ENCODE measurements at regions not wholly inside any gene's neighbourhood (a gene's known extent, or its start where the extent isn't known, plus 50 kb on each side); places are given as distances from the start of the nearest gene placed in this dataset.

GRCh38 chr22:48055827-48056226, 1293.4 kb downstream of the TBC1D22A start:
- TF ChIP-seq CTCF (conservative IDR thresholded peaks at IDR 0.05; ENCODE audit: low read depth, low read length) (no peak), POLR2A (IDR thresholded peaks at IDR 0.05; ENCODE audit: low read depth, low read length) (no peak)

Data from IMR-90 (cell line).